ENCODE measurements at regions not wholly inside any gene's neighbourhood (a gene's known extent, or its start where the extent isn't known, plus 50 kb on each side); places are given as distances from the start of the nearest gene placed in this dataset.

DNA sequence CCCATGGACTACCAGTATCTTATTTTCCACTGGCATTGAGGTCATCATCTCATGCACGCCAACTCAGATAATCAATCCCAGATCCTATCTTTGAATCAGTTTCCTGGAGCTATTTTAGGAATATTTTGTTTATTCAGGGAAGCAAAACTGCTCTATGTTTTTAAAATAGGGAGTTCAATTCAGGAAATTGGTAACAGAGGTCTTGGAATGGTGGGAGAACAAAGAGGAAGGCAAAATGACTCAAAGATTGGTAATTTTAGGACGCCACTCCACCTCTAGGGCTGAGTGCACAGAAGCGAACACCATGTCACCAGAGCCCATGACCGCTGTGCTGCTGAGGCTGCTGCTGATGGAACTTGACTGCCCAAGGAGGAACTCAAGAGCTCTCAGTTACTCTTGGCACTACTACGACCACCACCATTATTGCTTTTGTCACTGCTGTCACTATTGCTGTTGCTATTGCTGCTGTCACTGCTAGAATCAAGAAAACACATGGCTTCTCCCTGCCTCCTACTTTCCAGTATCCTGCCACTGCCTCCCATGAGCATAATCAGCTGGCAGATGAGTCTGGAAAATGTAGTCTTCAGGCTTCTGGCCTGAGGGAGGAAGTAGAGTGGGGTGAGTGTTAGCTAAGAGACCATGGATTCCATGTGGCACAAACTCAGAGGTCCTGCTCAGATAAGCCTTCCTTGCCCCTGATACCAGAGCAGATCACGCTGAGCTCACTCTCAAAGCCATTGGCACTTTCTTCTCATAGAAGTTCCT lies 71.6 kb upstream of the CNIH3 start (continued):
- TF ChIP-seq, protein P1, sequence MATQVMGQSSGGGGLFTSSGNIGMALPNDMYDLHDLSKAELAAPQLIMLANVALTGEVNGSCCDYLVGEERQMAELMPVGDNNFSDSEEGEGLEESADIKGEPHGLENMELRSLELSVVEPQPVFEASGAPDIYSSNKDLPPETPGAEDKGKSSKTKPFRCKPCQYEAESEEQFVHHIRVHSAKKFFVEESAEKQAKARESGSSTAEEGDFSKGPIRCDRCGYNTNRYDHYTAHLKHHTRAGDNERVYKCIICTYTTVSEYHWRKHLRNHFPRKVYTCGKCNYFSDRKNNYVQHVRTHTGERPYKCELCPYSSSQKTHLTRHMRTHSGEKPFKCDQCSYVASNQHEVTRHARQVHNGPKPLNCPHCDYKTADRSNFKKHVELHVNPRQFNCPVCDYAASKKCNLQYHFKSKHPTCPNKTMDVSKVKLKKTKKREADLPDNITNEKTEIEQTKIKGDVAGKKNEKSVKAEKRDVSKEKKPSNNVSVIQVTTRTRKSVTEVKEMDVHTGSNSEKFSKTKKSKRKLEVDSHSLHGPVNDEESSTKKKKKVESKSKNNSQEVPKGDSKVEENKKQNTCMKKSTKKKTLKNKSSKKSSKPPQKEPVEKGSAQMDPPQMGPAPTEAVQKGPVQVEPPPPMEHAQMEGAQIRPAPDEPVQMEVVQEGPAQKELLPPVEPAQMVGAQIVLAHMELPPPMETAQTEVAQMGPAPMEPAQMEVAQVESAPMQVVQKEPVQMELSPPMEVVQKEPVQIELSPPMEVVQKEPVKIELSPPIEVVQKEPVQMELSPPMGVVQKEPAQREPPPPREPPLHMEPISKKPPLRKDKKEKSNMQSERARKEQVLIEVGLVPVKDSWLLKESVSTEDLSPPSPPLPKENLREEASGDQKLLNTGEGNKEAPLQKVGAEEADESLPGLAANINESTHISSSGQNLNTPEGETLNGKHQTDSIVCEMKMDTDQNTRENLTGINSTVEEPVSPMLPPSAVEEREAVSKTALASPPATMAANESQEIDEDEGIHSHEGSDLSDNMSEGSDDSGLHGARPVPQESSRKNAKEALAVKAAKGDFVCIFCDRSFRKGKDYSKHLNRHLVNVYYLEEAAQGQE (IDR thresholded peaks at IDR 0.05; ENCODE audit: unreplicated experiment), result no peak
- TF ChIP-seq EZH2 (IDR thresholded peaks at IDR 0.05; ENCODE audit: low read depth, unreplicated experiment) (no peak), ZNF331 (CRISPR knock-in tag; IDR thresholded peaks at IDR 0.05; ENCODE audit: low read depth) (no peak), CREB1 (CRISPR knock-in tag; IDR thresholded peaks at IDR 0.05; ENCODE audit: low read depth) (no peak), STAT1 (IDR thresholded peaks at IDR 0.05; ENCODE audit: unreplicated experiment) (no peak)
- TF ChIP-seq, protein P2, sequence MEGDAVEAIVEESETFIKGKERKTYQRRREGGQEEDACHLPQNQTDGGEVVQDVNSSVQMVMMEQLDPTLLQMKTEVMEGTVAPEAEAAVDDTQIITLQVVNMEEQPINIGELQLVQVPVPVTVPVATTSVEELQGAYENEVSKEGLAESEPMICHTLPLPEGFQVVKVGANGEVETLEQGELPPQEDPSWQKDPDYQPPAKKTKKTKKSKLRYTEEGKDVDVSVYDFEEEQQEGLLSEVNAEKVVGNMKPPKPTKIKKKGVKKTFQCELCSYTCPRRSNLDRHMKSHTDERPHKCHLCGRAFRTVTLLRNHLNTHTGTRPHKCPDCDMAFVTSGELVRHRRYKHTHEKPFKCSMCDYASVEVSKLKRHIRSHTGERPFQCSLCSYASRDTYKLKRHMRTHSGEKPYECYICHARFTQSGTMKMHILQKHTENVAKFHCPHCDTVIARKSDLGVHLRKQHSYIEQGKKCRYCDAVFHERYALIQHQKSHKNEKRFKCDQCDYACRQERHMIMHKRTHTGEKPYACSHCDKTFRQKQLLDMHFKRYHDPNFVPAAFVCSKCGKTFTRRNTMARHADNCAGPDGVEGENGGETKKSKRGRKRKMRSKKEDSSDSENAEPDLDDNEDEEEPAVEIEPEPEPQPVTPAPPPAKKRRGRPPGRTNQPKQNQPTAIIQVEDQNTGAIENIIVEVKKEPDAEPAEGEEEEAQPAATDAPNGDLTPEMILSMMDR (conservative IDR thresholded peaks at IDR 0.05; ENCODE audit: low read depth in 2 of 2), result no peak

DNA sequence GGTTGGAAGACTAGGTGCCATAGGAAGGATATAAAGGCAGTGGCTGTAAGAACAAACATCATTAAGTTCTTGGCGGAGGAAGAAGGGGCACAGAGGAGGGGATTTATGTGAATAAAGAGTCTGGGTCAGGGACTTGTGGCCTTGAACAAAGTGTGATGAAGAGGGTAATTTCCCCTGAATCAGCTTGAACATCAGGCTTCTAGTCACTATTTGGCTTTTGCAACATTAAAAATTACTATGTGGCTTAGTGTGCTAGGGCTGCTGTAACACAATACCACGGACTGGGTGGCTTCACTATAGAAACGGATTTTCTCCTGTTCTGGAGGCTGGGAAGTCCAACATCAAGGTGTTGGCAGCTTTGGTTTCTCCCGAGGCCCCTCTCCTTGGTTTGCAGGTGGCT lies 70.5 kb upstream of the CNIH3 start:
- H3K9me3 Mint-ChIP-seq, result peaks cover 2% of the 10 kb centered on the region; the same call in 1 of the 3 replicates
- Histone ChIP-seq H3K79me2 (replicated peaks; ENCODE audit: insufficient read depth) (no peaks in the 10 kb centered on the region), H3K4me1 (ENCODE audit: insufficient read depth) (no peaks in the 10 kb centered on the region), H3K27ac (ENCODE audit: low read depth) (no peak overlapping the region), H3K9me2 (ENCODE audit: insufficient read depth) (peaks cover 15% of the 10 kb centered on the region; the same call in 1 of the 2 replicates), H3K27me3 (ENCODE audit: insufficient read depth) (no peaks in the 10 kb centered on the region), H3F3A (replicated peaks; ENCODE audit: low read depth) (no peaks in the 10 kb centered on the region), H4K20me1 (replicated peaks; ENCODE audit: insufficient read depth) (no peaks in the 10 kb centered on the region), H2AFZ (no peak overlapping the region), H3K4me2 (no peak overlapping the region), H3K4me3 (no peak overlapping the region), H3K36me3 (ENCODE audit: insufficient read depth) (no peaks in the 10 kb centered on the region)
- DNase-seq (ENCODE audit: low spot score), result no peak
- no peak for ATAC-seq
- peaks cover 12% of the 10 kb centered on the region for H3K4me1 Mint-ChIP-seq
- H3K27me3 Mint-ChIP-seq (ENCODE audit: insufficient read depth, low read depth, poor library complexity), result no peaks in the 10 kb centered on the region
- no peak overlapping the region for H3K4me3 Mint-ChIP-seq
- H3K27ac Mint-ChIP-seq, result no peak overlapping the region
- no peaks in the 10 kb centered on the region for H3K36me3 Mint-ChIP-seq (ENCODE audit: low read depth)
- TF ChIP-seq EZH2phosphoT487 (IDR thresholded peaks at IDR 0.05; ENCODE audit: unreplicated experiment) (no peak), JUNB (IDR thresholded peaks at IDR 0.05; ENCODE audit: unreplicated experiment) (no peak), ZNF114 (CRISPR knock-in tag; IDR thresholded peaks at IDR 0.05) (no peak), ZNF331 (CRISPR knock-in tag; IDR thresholded peaks at IDR 0.05; ENCODE audit: low read depth) (no peak), CREB1 (CRISPR knock-in tag; IDR thresholded peaks at IDR 0.05; ENCODE audit: low read depth) (no peak), EZH2 (IDR thresholded peaks at IDR 0.05; ENCODE audit: low read depth, unreplicated experiment) (no peak)
- TF ChIP-seq, protein P3, sequence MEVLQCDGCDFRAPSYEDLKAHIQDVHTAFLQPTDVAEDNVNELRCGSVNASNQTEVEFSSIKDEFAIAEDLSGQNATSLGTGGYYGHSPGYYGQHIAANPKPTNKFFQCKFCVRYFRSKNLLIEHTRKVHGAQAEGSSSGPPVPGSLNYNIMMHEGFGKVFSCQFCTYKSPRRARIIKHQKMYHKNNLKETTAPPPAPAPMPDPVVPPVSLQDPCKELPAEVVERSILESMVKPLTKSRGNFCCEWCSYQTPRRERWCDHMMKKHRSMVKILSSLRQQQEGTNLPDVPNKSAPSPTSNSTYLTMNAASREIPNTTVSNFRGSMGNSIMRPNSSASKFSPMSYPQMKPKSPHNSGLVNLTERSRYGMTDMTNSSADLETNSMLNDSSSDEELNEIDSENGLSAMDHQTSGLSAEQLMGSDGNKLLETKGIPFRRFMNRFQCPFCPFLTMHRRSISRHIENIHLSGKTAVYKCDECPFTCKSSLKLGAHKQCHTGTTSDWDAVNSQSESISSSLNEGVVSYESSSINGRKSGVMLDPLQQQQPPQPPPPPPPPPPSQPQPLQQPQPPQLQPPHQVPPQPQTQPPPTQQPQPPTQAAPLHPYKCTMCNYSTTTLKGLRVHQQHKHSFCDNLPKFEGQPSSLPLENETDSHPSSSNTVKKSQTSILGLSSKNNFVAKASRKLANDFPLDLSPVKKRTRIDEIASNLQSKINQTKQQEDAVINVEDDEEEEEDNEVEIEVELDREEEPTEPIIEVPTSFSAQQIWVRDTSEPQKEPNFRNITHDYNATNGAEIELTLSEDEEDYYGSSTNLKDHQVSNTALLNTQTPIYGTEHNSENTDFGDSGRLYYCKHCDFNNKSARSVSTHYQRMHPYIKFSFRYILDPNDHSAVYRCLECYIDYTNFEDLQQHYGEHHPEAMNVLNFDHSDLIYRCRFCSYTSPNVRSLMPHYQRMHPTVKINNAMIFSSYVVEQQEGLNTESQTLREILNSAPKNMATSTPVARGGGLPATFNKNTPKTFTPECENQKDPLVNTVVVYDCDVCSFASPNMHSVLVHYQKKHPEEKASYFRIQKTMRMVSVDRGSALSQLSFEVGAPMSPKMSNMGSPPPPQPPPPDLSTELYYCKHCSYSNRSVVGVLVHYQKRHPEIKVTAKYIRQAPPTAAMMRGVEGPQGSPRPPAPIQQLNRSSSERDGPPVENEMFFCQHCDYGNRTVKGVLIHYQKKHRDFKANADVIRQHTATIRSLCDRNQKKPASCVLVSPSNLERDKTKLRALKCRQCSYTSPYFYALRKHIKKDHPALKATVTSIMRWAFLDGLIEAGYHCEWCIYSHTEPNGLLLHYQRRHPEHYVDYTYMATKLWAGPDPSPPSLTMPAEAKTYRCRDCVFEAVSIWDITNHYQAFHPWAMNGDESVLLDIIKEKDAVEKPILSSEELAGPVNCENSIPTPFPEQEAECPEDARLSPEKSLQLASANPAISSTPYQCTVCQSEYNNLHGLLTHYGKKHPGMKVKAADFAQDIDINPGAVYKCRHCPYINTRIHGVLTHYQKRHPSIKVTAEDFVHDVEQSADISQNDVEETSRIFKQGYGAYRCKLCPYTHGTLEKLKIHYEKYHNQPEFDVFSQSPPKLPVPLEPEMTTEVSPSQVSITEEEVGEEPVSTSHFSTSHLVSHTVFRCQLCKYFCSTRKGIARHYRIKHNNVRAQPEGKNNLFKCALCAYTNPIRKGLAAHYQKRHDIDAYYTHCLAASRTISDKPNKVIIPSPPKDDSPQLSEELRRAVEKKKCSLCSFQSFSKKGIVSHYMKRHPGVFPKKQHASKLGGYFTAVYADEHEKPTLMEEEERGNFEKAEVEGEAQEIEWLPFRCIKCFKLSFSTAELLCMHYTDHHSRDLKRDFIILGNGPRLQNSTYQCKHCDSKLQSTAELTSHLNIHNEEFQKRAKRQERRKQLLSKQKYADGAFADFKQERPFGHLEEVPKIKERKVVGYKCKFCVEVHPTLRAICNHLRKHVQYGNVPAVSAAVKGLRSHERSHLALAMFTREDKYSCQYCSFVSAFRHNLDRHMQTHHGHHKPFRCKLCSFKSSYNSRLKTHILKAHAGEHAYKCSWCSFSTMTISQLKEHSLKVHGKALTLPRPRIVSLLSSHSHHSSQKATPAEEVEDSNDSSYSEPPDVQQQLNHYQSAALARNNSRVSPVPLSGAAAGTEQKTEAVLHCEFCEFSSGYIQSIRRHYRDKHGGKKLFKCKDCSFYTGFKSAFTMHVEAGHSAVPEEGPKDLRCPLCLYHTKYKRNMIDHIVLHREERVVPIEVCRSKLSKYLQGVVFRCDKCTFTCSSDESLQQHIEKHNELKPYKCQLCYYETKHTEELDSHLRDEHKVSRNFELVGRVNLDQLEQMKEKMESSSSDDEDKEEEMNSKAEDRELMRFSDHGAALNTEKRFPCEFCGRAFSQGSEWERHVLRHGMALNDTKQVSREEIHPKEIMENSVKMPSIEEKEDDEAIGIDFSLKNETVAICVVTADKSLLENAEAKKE (CRISPR knock-in tag; IDR thresholded peaks at IDR 0.05), result no peak
